ENCODE measurements at regions not wholly inside any gene's neighbourhood (a gene's known extent, or its start where the extent isn't known, plus 50 kb on each side); places are given as distances from the start of the nearest gene placed in this dataset.

GRCh38 chr18:38981389-38981788 is 1415.8 kb upstream of the CELF4 start:
- TF ChIP-seq CTCF (conservative IDR thresholded peaks at IDR 0.05; ENCODE audit: low read depth, low read length), result no peak
- no peak for TF ChIP-seq EZH2 (IDR thresholded peaks at IDR 0.05; ENCODE audit: low read length, unreplicated experiment)
